NOMO-1 treated with DMSO at 0.1 percent for 48 hours (cell line): ENCODE measurements at regions not wholly inside any gene's neighbourhood (a gene's known extent, or its start where the extent isn't known, plus 50 kb on each side); places are given as distances from the start of the nearest gene placed in this dataset.
"Not testable (repeated sequence)": the region's sequence is repeated elsewhere in the genome, so short reads cannot be mapped to it uniquely, and the experiment has no call there.

ENCODE experiments used
- DNase-seq: peaks from one replicate; lab custom pipeline; 2025; ENCODE audit not compliant: unreplicated experiment; lab: John Stamatoyannopoulos, UW

GRCh38 chr16:59596693-59597092 lies 862.6 kb upstream of the GOT2 start:
- DNase-seq: no peak

- peak; percentile 52 for DNase-seq
Measured at GRCh38 chr16:59593194-59593661, 859.1 kb upstream of the GOT2 start.

- no peak for DNase-seq
Measured at GRCh38 chr16:59591480-59591879, 857.4 kb upstream of the GOT2 start.

- no peak for DNase-seq
Measured at GRCh38 chr16:59590845-59591244, 856.7 kb upstream of the GOT2 start.

- DNase-seq: no peak
Measured at GRCh38 chr16:59586331-59586730, 852.2 kb upstream of the GOT2 start.

- no peak for DNase-seq
Measured at GRCh38 chr16:59574296-59574695, 840.2 kb upstream of the GOT2 start.

GRCh38 chr16:59573528-59574271 lies 839.6 kb upstream of the GOT2 start:
- no peak for DNase-seq

GRCh38 chr16:59567496-59567895 lies 833.4 kb upstream of the GOT2 start:
- no peak for DNase-seq

GRCh38 chr16:59566446-59566845 lies 832.3 kb upstream of the GOT2 start:
- DNase-seq: no peak

GRCh38 chr16:59558679-59559078 lies 824.6 kb upstream of the GOT2 start:
- DNase-seq: no peak

GRCh38 chr16:59552164-59552563 lies 818.0 kb upstream of the GOT2 start:
- DNase-seq: no peak

GRCh38 chr16:59545721-59546120 lies 811.6 kb upstream of the GOT2 start:
- no peak for DNase-seq

- peak; percentile 20 for DNase-seq
Measured at GRCh38 chr16:59543641-59544040, 809.5 kb upstream of the GOT2 start.

GRCh38 chr16:59540621-59541020 lies 806.5 kb upstream of the GOT2 start:
- DNase-seq: no peak

- DNase-seq: no peak
Measured at GRCh38 chr16:59535298-59535697, 801.2 kb upstream of the GOT2 start.

GRCh38 chr16:59527206-59527997 lies 793.3 kb upstream of the GOT2 start:
- no peak for DNase-seq

GRCh38 chr16:59522826-59523225 lies 788.7 kb upstream of the GOT2 start:
- DNase-seq: no peak

GRCh38 chr16:59518721-59519120 lies 784.6 kb upstream of the GOT2 start:
- DNase-seq: not testable (repeated sequence)

GRCh38 chr16:59514651-59515050 lies 780.5 kb upstream of the GOT2 start:
- DNase-seq: no peak

- DNase-seq: no peak
Measured at GRCh38 chr16:59510008-59510424, 775.9 kb upstream of the GOT2 start.

GRCh38 chr16:59500601-59501000 lies 766.5 kb upstream of the GOT2 start:
- DNase-seq: no peak

- no peak for DNase-seq
Measured at GRCh38 chr16:59487067-59487466, 753.0 kb upstream of the GOT2 start.
